IMR-90 (cell line): ENCODE measurements at regions not wholly inside any gene's neighbourhood (a gene's known extent, or its start where the extent isn't known, plus 50 kb on each side); places are given as distances from the start of the nearest gene placed in this dataset.

Experiments used
- ATAC-seq: fragments of 200-7000 bp; cut with Tn5 transposase; 2 replicates; pipeline ENCODE4 v1.9.1; 2020; ENCODE audit warnings: low read depth, mild to moderate bottlenecking, moderate library complexity
- BruUV-seq: library from RNA; stranded (reverse); fragments of 400-500 nt; replicated peaks from 2 replicates; lab custom pipeline; 2021; lab: Mats Ljungman, UMichigan
- CTCF ChIA-PET: fragments of 300-600 bp; formaldehyde crosslinking; extraction: SDS; loops from one replicate; lab custom pipeline; 2021; ENCODE audit warnings: antibody characterized with exemption; lab: Yijun Ruan, JAX
- POLR2A ChIA-PET: fragments of 300-600 bp; sonication (Branson Sonifier 250); formaldehyde crosslinking; loops from one replicate; lab custom pipeline; 2022; ENCODE audit warnings: antibody characterized with exemption; ENCODE audit not compliant: unreplicated experiment; lab: Charles Lee
- DNase-seq: peaks from one replicate; pipeline ENCODE4 v3.0.0; 2013
- H2AFZ ChIP-seq: replicated peaks from 2 replicates; pipeline ENCODE3; 2013; ENCODE audit warnings: low read length, mild to moderate bottlenecking; ENCODE audit not compliant: poor library complexity
- H2AK5ac ChIP-seq: 2 replicates; pipeline ENCODE4 v1.6.1; 2013; ENCODE audit warnings: low read depth, low read length, inconsistent platforms
- H2AK9ac ChIP-seq: replicated peaks from 2 replicates; pipeline ENCODE3; 2013; ENCODE audit warnings: mild to moderate bottlenecking, low read depth, low read length, moderate library complexity; ENCODE audit not compliant: poor library complexity
- H2BK120ac ChIP-seq: 2 replicates; pipeline ENCODE4 v1.6.1; 2013; ENCODE audit warnings: low read depth, low read length, inconsistent platforms
- H2BK15ac ChIP-seq: 3 replicates; pipeline ENCODE4 v1.6.1; 2013; ENCODE audit warnings: low read depth, low read length, inconsistent platforms
- H2BK20ac ChIP-seq: 2 replicates; pipeline ENCODE4 v1.6.1; 2013; ENCODE audit warnings: low read depth, mild to moderate bottlenecking, inconsistent platforms, low read length, moderate library complexity
- H2BK5ac ChIP-seq: 2 replicates; pipeline ENCODE4 v1.6.1; 2013; ENCODE audit warnings: mild to moderate bottlenecking, low read depth, low read length, inconsistent platforms; ENCODE audit not compliant: poor library complexity, severe bottlenecking
- H3K14ac ChIP-seq: replicated peaks from 2 replicates; pipeline ENCODE4 v1.6.1; 2013; ENCODE audit warnings: low read depth, low read length, inconsistent platforms
- H3K18ac ChIP-seq: 2 replicates; pipeline ENCODE4 v1.6.1; 2013; ENCODE audit warnings: low read depth, low read length, control low read depth
- H3K23ac ChIP-seq: 2 replicates; pipeline ENCODE4 v1.6.1; 2013; ENCODE audit warnings: low read depth, low read length, inconsistent platforms
- H3K27ac ChIP-seq: 2 replicates; pipeline ENCODE4 v1.5.1; 2013; ENCODE audit warnings: mild to moderate bottlenecking, control low read depth, low read length; ENCODE audit not compliant: insufficient read depth
- H3K27me3 ChIP-seq: 2 replicates; pipeline ENCODE4 v1.6.1; 2013; ENCODE audit warnings: low read length; ENCODE audit not compliant: control insufficient read depth, insufficient read depth
- H3K36me3 ChIP-seq: 2 replicates; pipeline ENCODE4 v1.6.1; 2013; ENCODE audit warnings: low read length, mixed read lengths; ENCODE audit not compliant: control insufficient read depth, insufficient read depth
- H3K4ac ChIP-seq: 2 replicates; pipeline ENCODE4 v1.6.1; 2013; ENCODE audit warnings: low read depth, low read length, inconsistent platforms
- H3K4me1 ChIP-seq: 2 replicates; pipeline ENCODE4 v1.6.1; 2013; ENCODE audit warnings: low read length, mixed read lengths; ENCODE audit not compliant: control insufficient read depth, insufficient read depth
- H3K4me2 ChIP-seq: 2 replicates; pipeline ENCODE4 v1.6.1; 2013; ENCODE audit warnings: low read depth, mild to moderate bottlenecking, control low read depth, low read length, moderate library complexity
- H3K4me3 ChIP-seq: 2 replicates; pipeline ENCODE4 v1.5.1; 2013; ENCODE audit warnings: low read depth, mild to moderate bottlenecking, control low read depth, low read length, moderate library complexity; ENCODE audit not compliant: insufficient read depth
- H3K56ac ChIP-seq: 2 replicates; pipeline ENCODE4 v1.6.1; 2013; ENCODE audit warnings: low read length, inconsistent platforms; ENCODE audit not compliant: insufficient read depth; ENCODE audit errors: extremely low read depth
- H3K79me1 ChIP-seq, 2 experiments: 2 replicates each; pipeline ENCODE4 v1.6.1; 2013; ENCODE audit warnings: low read length in 2 of 2, inconsistent platforms in 1 of 2, low read depth in 1 of 2
- H3K9ac ChIP-seq: 2 replicates; pipeline ENCODE4 v1.6.1; 2013; ENCODE audit warnings: low read depth, low read length, control low read depth
- H3K9me1 ChIP-seq: 2 replicates; pipeline ENCODE4 v1.6.1; 2013; ENCODE audit warnings: low read length, inconsistent platforms; ENCODE audit not compliant: insufficient read depth
- H3K9me3 ChIP-seq: 2 replicates; pipeline ENCODE4 v1.6.1; 2013; ENCODE audit warnings: low read length; ENCODE audit not compliant: control insufficient read depth, insufficient read depth
- H4K20me1 ChIP-seq: 2 replicates; pipeline ENCODE4 v1.6.1; 2013; ENCODE audit warnings: low read length, inconsistent platforms; ENCODE audit not compliant: insufficient read depth
- H4K5ac ChIP-seq: 2 replicates; pipeline ENCODE4 v1.6.1; 2013; ENCODE audit warnings: mild to moderate bottlenecking, low read depth, low read length, control low read depth
- H4K8ac ChIP-seq, 2 experiments: 2 replicates each; pipeline ENCODE4 v1.6.1; 2013; ENCODE audit warnings: low read depth in 2 of 2, low read length in 2 of 2, control low read depth in 1 of 2, inconsistent platforms in 1 of 2
- H4K91ac ChIP-seq: 2 replicates; pipeline ENCODE4 v1.6.1; 2013; ENCODE audit warnings: low read depth, low read length, inconsistent platforms; ENCODE audit not compliant: insufficient read depth
- BHLHE40 ChIP-seq: fragments of 150-350 bp; IDR thresholded peaks from 2 replicates; pipeline ENCODE4 v1.6.1; 2016; ENCODE audit warnings: mild to moderate bottlenecking, low read depth, low read length
- MXI1 ChIP-seq: IDR thresholded peaks from 2 replicates; pipeline ENCODE4 v1.6.1; 2012; ENCODE audit warnings: low read depth, mild to moderate bottlenecking, low read length, moderate library complexity, borderline replicate concordance
- POLR2A ChIP-seq: IDR thresholded peaks from 2 replicates; pipeline ENCODE4 v1.6.1; 2012; ENCODE audit warnings: mild to moderate bottlenecking, low read depth, low read length
- RCOR1 ChIP-seq: IDR thresholded peaks from 2 replicates; pipeline ENCODE4 v1.6.1; 2012; ENCODE audit warnings: mild to moderate bottlenecking, low read length, improper control_type of control experiment; ENCODE audit not compliant: insufficient replicate concordance
- SMC3 ChIP-seq: fragments of 150-350 bp; IDR thresholded peaks from 2 replicates; pipeline ENCODE4 v1.6.1; 2016; ENCODE audit warnings: low read depth, mild to moderate bottlenecking, antibody characterized with exemption, low read length, moderate library complexity
- USF2 ChIP-seq: fragments of 150-350 bp; IDR thresholded peaks from 2 replicates; pipeline ENCODE4 v1.6.1; 2017; ENCODE audit warnings: mild to moderate bottlenecking, antibody characterized with exemption, low read length, low read depth
- WGBS, 2 experiments: methylation state at CpG; one replicate each; pipeline versions ENCODE4 v1.1.5 to v1.1.7; 2013; ENCODE audit warnings: missing lambda C conversion rate in 2 of 2; ENCODE audit not compliant: insufficient read length in 1 of 2; ENCODE audit errors: extremely low coverage in 2 of 2; 5-methylcytosine and 5-hydroxymethylcytosine counted together
- dilution Hi-C: fragments of 300-500 bp; cut with HindIII; formaldehyde crosslinking; loops from one replicate; pipeline ENCODE4 v1.14.3; 2018; ENCODE audit warnings: low sequenced_read_pairs; ENCODE audit not compliant: unreplicated experiment
- in situ Hi-C: fragments of 300-500 bp; cut with MboI; formaldehyde crosslinking; loops from 3 replicates; pipeline ENCODE4 v1.14.3; 2019; ENCODE audit warnings: low sequenced_read_pairs, inconsistent platforms, mixed read lengths
- intact Hi-C: fragments of 100-400 bp; cut with micrococcal nuclease; formaldehyde crosslinking; loops from 2 replicates; pipeline ENCODE4 v1.10.0; 2022

GRCh38 chr1:106393046-106393445 is 663.4 kb upstream of the PRMT6 start:
- CTCF ChIA-PET, result no interaction called here
- dilution Hi-C loops, result no loop called here

More at GRCh38 chr1:106393046-106393445, 663.4 kb upstream of the PRMT6 start:
- no peaks in the 10 kb centered on the region for H3K36me3 ChIP-seq
- intact Hi-C loops, result no loop called here
- H3K4me1 ChIP-seq, result no peaks in the 10 kb centered on the region
- DNase-seq, result no peak
- H2BK5ac ChIP-seq, result no peak overlapping the region
- H2BK20ac ChIP-seq, result no peak overlapping the region
- no peak overlapping the region for H3K4me2 ChIP-seq
- no peak overlapping the region for H2BK15ac ChIP-seq
- WGBS, 2 experiments, result no CpG with 5 or more reads among the region's 1 CpG
- no peak overlapping the region for H2AK9ac ChIP-seq
- no peak overlapping the region for H3K27ac ChIP-seq
- ATAC-seq, result no peak
- H4K8ac ChIP-seq, result no peak overlapping the region
- BruUV-seq, result no TSS peak
- H3K14ac ChIP-seq, result no peak overlapping the region
- H4K91ac ChIP-seq, result no peak overlapping the region
- H3K56ac ChIP-seq, result no peak overlapping the region
- H3K18ac ChIP-seq, result no peak overlapping the region
- POLR2A ChIA-PET, result no interaction called here
- no peak overlapping the region for H4K5ac ChIP-seq
- H3K9me1 ChIP-seq, result no peaks in the 10 kb centered on the region
- peaks cover 5% of the 10 kb centered on the region; the same call in 1 of the 2 replicates for H3K9me3 ChIP-seq
- H2AK5ac ChIP-seq, result no peak overlapping the region
- in situ Hi-C loops, result no loop called here
- H3K4ac ChIP-seq, result no peak overlapping the region
- H3K9ac ChIP-seq, result no peak overlapping the region
- H2BK120ac ChIP-seq, result no peak overlapping the region
- H2AFZ ChIP-seq, result no peak overlapping the region
- H3K27me3 ChIP-seq, result no peaks in the 10 kb centered on the region
- no peaks in the 10 kb centered on the region for H3K79me1 ChIP-seq
- no peak overlapping the region for H3K4me3 ChIP-seq
- H4K20me1 ChIP-seq, result no peaks in the 10 kb centered on the region
- no peak overlapping the region for H3K23ac ChIP-seq
- TF ChIP-seq USF2, result no peak
- no peak for TF ChIP-seq POLR2A
- TF ChIP-seq MXI1, result no peak
- TF ChIP-seq BHLHE40, result no peak
- no peak for TF ChIP-seq SMC3
- TF ChIP-seq RCOR1, result no peak
